WTC11 (cell line): ENCODE measurements at regions not wholly inside any gene's neighbourhood (a gene's known extent, or its start where the extent isn't known, plus 50 kb on each side); places are given as distances from the start of the nearest gene placed in this dataset.

ENCODE experiments used
- CREB1 ChIP-seq: sonication (generic); formaldehyde crosslinking; IDR thresholded peaks from 2 replicates; pipeline ENCODE4 v1.8.0; 2023; ENCODE audit warnings: mild to moderate bottlenecking, missing genetic modification reagents
- ESRRA ChIP-seq: sonication (generic); formaldehyde crosslinking; IDR thresholded peaks from 2 replicates; pipeline ENCODE4 v1.8.1; 2022; ENCODE audit warnings: mild to moderate bottlenecking, missing genetic modification reagents, borderline replicate concordance
- SP1 ChIP-seq: sonication (generic); formaldehyde crosslinking; conservative IDR thresholded peaks from 2 replicates; pipeline ENCODE4 v1.8.1; 2022; ENCODE audit warnings: missing genetic modification reagents
- ZNF121 ChIP-seq: sonication (generic); formaldehyde crosslinking; IDR thresholded peaks from 2 replicates; pipeline ENCODE4 v1.8.0; 2023; ENCODE audit warnings: missing genetic modification reagents
- TF ChIP-seq, protein P1 (sequence below): fragments of 200-600 bp; IDR thresholded peaks from 2 replicates; pipeline ENCODE4 v1.8.0; 2022; ENCODE audit warnings: antibody characterized with exemption

DNA sequence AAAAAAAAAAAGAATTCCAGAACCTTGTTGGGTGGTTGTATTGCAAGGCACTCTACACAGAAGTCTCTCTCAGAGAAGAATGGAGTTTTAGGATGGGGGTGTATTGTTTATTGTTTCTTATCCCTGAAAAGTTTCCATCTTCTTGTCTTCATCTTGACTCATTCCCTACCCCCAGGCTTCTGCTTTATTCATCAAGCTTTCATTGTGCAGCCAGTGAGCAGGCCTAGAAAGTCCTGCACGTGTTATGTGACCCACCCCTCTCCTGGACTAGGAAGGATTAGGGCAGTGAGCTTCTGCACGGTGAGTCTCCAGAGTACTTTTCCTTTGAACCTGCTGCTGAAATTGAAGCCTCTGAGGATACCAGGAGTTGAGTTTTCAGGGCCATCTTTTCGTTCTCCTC is 150.9 kb upstream of the IL12A start:
- TF ChIP-seq, protein P1, sequence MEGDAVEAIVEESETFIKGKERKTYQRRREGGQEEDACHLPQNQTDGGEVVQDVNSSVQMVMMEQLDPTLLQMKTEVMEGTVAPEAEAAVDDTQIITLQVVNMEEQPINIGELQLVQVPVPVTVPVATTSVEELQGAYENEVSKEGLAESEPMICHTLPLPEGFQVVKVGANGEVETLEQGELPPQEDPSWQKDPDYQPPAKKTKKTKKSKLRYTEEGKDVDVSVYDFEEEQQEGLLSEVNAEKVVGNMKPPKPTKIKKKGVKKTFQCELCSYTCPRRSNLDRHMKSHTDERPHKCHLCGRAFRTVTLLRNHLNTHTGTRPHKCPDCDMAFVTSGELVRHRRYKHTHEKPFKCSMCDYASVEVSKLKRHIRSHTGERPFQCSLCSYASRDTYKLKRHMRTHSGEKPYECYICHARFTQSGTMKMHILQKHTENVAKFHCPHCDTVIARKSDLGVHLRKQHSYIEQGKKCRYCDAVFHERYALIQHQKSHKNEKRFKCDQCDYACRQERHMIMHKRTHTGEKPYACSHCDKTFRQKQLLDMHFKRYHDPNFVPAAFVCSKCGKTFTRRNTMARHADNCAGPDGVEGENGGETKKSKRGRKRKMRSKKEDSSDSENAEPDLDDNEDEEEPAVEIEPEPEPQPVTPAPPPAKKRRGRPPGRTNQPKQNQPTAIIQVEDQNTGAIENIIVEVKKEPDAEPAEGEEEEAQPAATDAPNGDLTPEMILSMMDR: no peak
- no peak for TF ChIP-seq CREB1 (CRISPR knock-in tag)
- no peak for TF ChIP-seq SP1 (CRISPR knock-in tag)
- TF ChIP-seq ZNF121 (CRISPR knock-in tag): no peak
- TF ChIP-seq ESRRA (CRISPR knock-in tag): no peak
